C4-2B (cell line): ENCODE measurements at regions not wholly inside any gene's neighbourhood (a gene's known extent, or its start where the extent isn't known, plus 50 kb on each side); places are given as distances from the start of the nearest gene placed in this dataset.

Source experiments
- H3K27ac ChIP-seq: fragments of 450-650 bp; 2 replicates; pipeline ENCODE4 v1.5.1; 2017
- CTCF ChIP-seq: fragments of 450-650 bp; conservative IDR thresholded peaks from 2 replicates; pipeline ENCODE4 v1.5.1; 2017; ENCODE audit warnings: mild to moderate bottlenecking
- ZFX ChIP-seq: fragments of 450-650 bp; IDR thresholded peaks from 2 replicates; pipeline ENCODE4 v1.6.1; 2017

- TF ChIP-seq ZFX (no peak), CTCF (no peak)
- no peak overlapping the region for H3K27ac ChIP-seq
These were observed 216.6 kb downstream of the ATG4C start for GRCh38 chr1:63000508-63000907.

GRCh38 chr1:63004868-63005267 is 220.9 kb downstream of the ATG4C start:
- TF ChIP-seq CTCF = peak; percentile 22; the same call in 1 of the 2 replicates
- no peak for TF ChIP-seq ZFX

GRCh38 chr1:63005812-63006211 is 221.9 kb downstream of the ATG4C start:
- TF ChIP-seq CTCF (no peak), ZFX (no peak)

More at GRCh38 chr1:63004868-63005267, 220.9 kb downstream of the ATG4C start:
- H3K27ac ChIP-seq = no peak overlapping the region

GRCh38 chr1:63009421-63009820 is 225.5 kb downstream of the ATG4C start:
- TF ChIP-seq CTCF (no peak), ZFX (no peak)
- H3K27ac ChIP-seq = no peak overlapping the region

More at GRCh38 chr1:63005812-63006211, 221.9 kb downstream of the ATG4C start:
- H3K27ac ChIP-seq = no peak overlapping the region

GRCh38 chr1:63010913-63011660 is 227.2 kb downstream of the ATG4C start:
- TF ChIP-seq CTCF = no peak
- no peak for TF ChIP-seq ZFX

GRCh38 chr1:63012339-63012738 is 228.4 kb downstream of the ATG4C start:
- no peak overlapping the region for H3K27ac ChIP-seq
- TF ChIP-seq CTCF = no peak
- TF ChIP-seq ZFX = no peak

More at GRCh38 chr1:63010913-63011660, 227.2 kb downstream of the ATG4C start:
- no peak overlapping the region for H3K27ac ChIP-seq

- TF ChIP-seq CTCF (no peak), ZFX (no peak)
- no peak overlapping the region for H3K27ac ChIP-seq
These were observed 230.3 kb downstream of the ATG4C start for GRCh38 chr1:63014267-63014666.
